Keratinocyte (primary cell): ENCODE measurements at regions not wholly inside any gene's neighbourhood (a gene's known extent, or its start where the extent isn't known, plus 50 kb on each side); places are given as distances from the start of the nearest gene placed in this dataset.

Source experiments
- DNase-seq: peaks from one replicate; pipeline ENCODE4 v3.0.0-alpha.2; 2011; ENCODE audit warnings: low read depth, missing footprints, low spot score
- FAIRE-seq: peaks from 2 replicates; lab custom pipeline; 2011; peaks lifted over from hg19 to GRCh38; lab: Jason Lieb, UNC
- H2AFZ ChIP-seq: 2 replicates; pipeline ENCODE4 v1.6.0; 2012; ENCODE audit warnings: low read length, control low read depth, inconsistent platforms; ENCODE audit not compliant: control insufficient read depth
- H3K27ac ChIP-seq: 2 replicates; pipeline ENCODE4 v1.5.1; 2011; ENCODE audit warnings: low read length; ENCODE audit not compliant: control insufficient read depth, insufficient read depth
- H3K27me3 ChIP-seq: 3 replicates; pipeline ENCODE4 v1.6.0; 2011; ENCODE audit warnings: low read length; ENCODE audit not compliant: control insufficient read depth, insufficient read depth; ENCODE audit errors: extremely low read depth
- H3K36me3 ChIP-seq, 2 experiments: 2 replicates in 1 of 2; 3 replicates in 1 of 2; pipeline ENCODE4 v1.5.1; 2011; ENCODE audit warnings: low read length in 2 of 2, mild to moderate bottlenecking in 1 of 2; ENCODE audit not compliant: control insufficient read depth in 2 of 2, insufficient read depth in 2 of 2; ENCODE audit errors: extremely low read depth in 1 of 2
- H3K4me1 ChIP-seq: 3 replicates; pipeline ENCODE4 v1.5.1; 2011; ENCODE audit warnings: low read length; ENCODE audit not compliant: control insufficient read depth, insufficient read depth; ENCODE audit errors: extremely low read depth
- H3K4me2 ChIP-seq: 3 replicates; pipeline ENCODE4 v1.6.0; 2011; ENCODE audit warnings: low read depth, low read length; ENCODE audit not compliant: control insufficient read depth, insufficient read depth; ENCODE audit errors: extremely low read depth
- H3K4me3 ChIP-seq, 3 experiments: fragments of 200-600 bp in 1 of 3; sonication (generic) in 1 of 3; 2 replicates in 2 of 3; 3 replicates in 1 of 3; pipeline ENCODE4 v1.5.1; 2011 to 2016; ENCODE audit warnings: low read length in 3 of 3, mild to moderate bottlenecking in 3 of 3, control low read depth in 2 of 3, inconsistent platforms in 1 of 3, low read depth in 1 of 3, mixed read lengths in 1 of 3, mixed run types in 1 of 3, moderate library complexity in 1 of 3; ENCODE audit not compliant: control insufficient read depth in 2 of 3, insufficient read depth in 2 of 3; ENCODE audit errors: extremely low read depth in 1 of 3
- H3K79me2 ChIP-seq: 2 replicates; pipeline ENCODE4 v1.6.0; 2012; ENCODE audit warnings: low read length; ENCODE audit not compliant: control insufficient read depth, insufficient read depth
- H3K9ac ChIP-seq: 3 replicates; pipeline ENCODE4 v1.6.0; 2011; ENCODE audit warnings: low read length; ENCODE audit not compliant: control insufficient read depth, insufficient read depth; ENCODE audit errors: extremely low read depth
- H3K9me1 ChIP-seq: 3 replicates; pipeline ENCODE4 v1.6.0; 2011; ENCODE audit warnings: low read length; ENCODE audit not compliant: control insufficient read depth, insufficient read depth; ENCODE audit errors: extremely low read depth
- H3K9me3 ChIP-seq: 2 replicates; pipeline ENCODE4 v1.5.1; 2012; ENCODE audit warnings: low read depth, low read length; ENCODE audit not compliant: control insufficient read depth
- H4K20me1 ChIP-seq: 3 replicates; pipeline ENCODE4 v1.6.0; 2011; ENCODE audit warnings: low read length; ENCODE audit not compliant: control insufficient read depth, insufficient read depth; ENCODE audit errors: extremely low read depth
- EZH2 ChIP-seq: IDR thresholded peaks from one replicate; pipeline ENCODE4 v1.6.1; 2012; ENCODE audit warnings: inconsistent platforms, mild to moderate bottlenecking, low read length, moderate library complexity
- dilution Hi-C: fragments of 300-500 bp; cut with MboI; formaldehyde crosslinking; loops from one replicate; pipeline ENCODE4 v1.7.0; 2020; ENCODE audit warnings: low sequenced_read_pairs; ENCODE audit not compliant: extremely low pct_ligation_motif_present
- TF ChIP-seq, protein P1 (sequence below), 3 experiments: IDR thresholded peaks in 1 of 3; conservative IDR thresholded peaks in 1 of 3; optimal IDR thresholded peaks in 1 of 3; 2 replicates in 2 of 3; 3 replicates in 1 of 3; pipeline versions ENCODE3 to v1.5.1; 2011; ENCODE audit warnings: low read length in 3 of 3, mild to moderate bottlenecking in 3 of 3, moderate library complexity in 2 of 3, control low read depth in 1 of 3, inconsistent platforms in 1 of 3; ENCODE audit not compliant: insufficient read depth in 2 of 3; ENCODE audit errors: extremely low read depth in 1 of 3

DNA sequence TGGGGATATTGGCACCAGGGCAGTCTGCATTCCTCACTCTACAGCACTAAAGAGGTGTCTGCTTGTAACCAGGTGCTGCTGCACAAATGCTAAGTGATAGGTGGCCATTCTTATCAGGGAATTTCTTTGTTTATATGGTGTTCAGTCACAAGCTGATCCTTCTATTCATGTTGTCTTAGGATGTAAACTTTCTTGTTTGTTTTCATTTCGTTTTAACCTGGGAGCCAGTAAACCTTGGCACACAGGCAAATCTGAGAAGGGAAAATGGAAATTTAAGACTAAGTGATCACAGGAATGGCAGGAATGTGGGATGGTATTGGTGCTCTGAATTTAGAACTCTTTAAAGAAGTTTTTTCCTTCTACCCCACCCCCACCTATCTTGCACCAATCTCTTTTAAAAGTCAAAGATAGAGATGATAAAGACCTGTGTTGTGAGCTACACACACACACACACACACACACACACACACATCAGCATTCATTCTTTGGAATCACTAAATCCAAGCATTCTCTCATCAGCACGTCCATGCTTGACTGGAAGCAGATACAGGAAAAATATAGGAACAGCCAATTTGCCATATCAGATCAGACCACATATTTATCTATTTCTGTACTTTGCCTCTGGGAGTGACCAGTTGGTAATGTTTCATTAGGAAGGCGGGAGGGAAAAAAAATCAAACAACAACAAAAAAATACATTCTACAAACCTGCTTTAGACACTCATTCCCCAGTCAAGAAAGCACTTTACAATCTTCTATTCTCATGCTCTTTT, 451.4 kb upstream of the ADGRL2 start:
- Histone ChIP-seq H3K9ac (no peak overlapping the region), H2AFZ (no peak overlapping the region), H4K20me1 (no peaks in the 10 kb centered on the region), H3K79me2 (no peaks in the 10 kb centered on the region), H3K9me3 (no peaks in the 10 kb centered on the region), H3K27me3 (no peaks in the 10 kb centered on the region), H3K27ac (no peak overlapping the region), H3K9me1 (no peaks in the 10 kb centered on the region), H3K4me2 (no peak overlapping the region), H3K4me3 (no peak overlapping the region), H3K36me3 (no peaks in the 10 kb centered on the region), H3K4me1 (no peaks in the 10 kb centered on the region)
- FAIRE-seq (no peak), DNase-seq (no peak)
- dilution Hi-C loops: no loop called here
- TF ChIP-seq, protein P1, sequence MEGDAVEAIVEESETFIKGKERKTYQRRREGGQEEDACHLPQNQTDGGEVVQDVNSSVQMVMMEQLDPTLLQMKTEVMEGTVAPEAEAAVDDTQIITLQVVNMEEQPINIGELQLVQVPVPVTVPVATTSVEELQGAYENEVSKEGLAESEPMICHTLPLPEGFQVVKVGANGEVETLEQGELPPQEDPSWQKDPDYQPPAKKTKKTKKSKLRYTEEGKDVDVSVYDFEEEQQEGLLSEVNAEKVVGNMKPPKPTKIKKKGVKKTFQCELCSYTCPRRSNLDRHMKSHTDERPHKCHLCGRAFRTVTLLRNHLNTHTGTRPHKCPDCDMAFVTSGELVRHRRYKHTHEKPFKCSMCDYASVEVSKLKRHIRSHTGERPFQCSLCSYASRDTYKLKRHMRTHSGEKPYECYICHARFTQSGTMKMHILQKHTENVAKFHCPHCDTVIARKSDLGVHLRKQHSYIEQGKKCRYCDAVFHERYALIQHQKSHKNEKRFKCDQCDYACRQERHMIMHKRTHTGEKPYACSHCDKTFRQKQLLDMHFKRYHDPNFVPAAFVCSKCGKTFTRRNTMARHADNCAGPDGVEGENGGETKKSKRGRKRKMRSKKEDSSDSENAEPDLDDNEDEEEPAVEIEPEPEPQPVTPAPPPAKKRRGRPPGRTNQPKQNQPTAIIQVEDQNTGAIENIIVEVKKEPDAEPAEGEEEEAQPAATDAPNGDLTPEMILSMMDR (optimal IDR thresholded peaks at IDR 0.05 in 1 of 3, IDR thresholded peaks at IDR 0.05 in 1 of 3, conservative IDR thresholded peaks at IDR 0.05 in 1 of 3; ENCODE audit: extremely low read depth in 1 of 3, insufficient read depth in 2 of 3, low read length in 3 of 3): no peak
- TF ChIP-seq EZH2: no peak

DNA sequence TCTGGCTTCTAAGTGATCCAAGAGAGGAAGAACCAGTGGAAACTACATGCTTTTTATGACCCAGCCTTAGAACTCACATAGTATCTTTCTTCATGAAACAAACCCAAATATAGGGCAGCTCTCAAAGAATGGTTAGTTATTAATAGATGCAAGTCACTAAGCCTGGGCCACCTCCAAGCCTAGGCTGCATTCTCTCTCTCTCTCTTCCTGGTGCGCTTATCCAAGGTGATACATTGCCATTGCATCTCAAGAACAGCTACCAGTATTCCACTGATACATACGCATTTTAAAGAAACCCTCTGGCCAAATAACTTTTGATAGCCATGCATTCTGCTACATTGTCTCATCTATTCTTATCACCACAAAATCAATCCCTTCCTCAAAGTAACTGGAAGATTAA, 455.6 kb upstream of the ADGRL2 start:
- no peak for FAIRE-seq
- no peak overlapping the region for H3K4me3 ChIP-seq
- H4K20me1 ChIP-seq: no peaks in the 10 kb centered on the region

More for the DNA sequence above, 455.6 kb upstream of the ADGRL2 start:
- no peaks in the 10 kb centered on the region for H3K27me3 ChIP-seq
- no peak for DNase-seq
- H3K9me1 ChIP-seq: no peaks in the 10 kb centered on the region
- no peaks in the 10 kb centered on the region for H3K4me1 ChIP-seq
- no peak overlapping the region for H3K9ac ChIP-seq
- H3K36me3 ChIP-seq: no peaks in the 10 kb centered on the region
- no peaks in the 10 kb centered on the region for H3K9me3 ChIP-seq
- no peak overlapping the region for H2AFZ ChIP-seq
- H3K27ac ChIP-seq: no peak overlapping the region
- no peak overlapping the region for H3K4me2 ChIP-seq
- TF ChIP-seq EZH2: no peak
- TF ChIP-seq, protein P1 (optimal IDR thresholded peaks at IDR 0.05 in 1 of 3, IDR thresholded peaks at IDR 0.05 in 1 of 3, conservative IDR thresholded peaks at IDR 0.05 in 1 of 3; ENCODE audit: extremely low read depth in 1 of 3, insufficient read depth in 2 of 3, low read length in 3 of 3): no peak
- dilution Hi-C loops: no loop called here
- no peaks in the 10 kb centered on the region for H3K79me2 ChIP-seq
